GM19452 (cell line): ENCODE measurements at regions not wholly inside any gene's neighbourhood (a gene's known extent, or its start where the extent isn't known, plus 50 kb on each side); places are given as distances from the start of the nearest gene placed in this dataset.

ENCODE experiments used
- ATAC-seq: cut with Tn5 transposase; IDR thresholded peaks from one replicate; pipeline ENCODE4 v1.9.1; 2021; ENCODE audit not compliant: unreplicated experiment

- no peak for ATAC-seq
These were observed 492.7 kb downstream of the RASEF start for GRCh38 chr9:82570226-82570625.

- no peak for ATAC-seq
These were observed 491.4 kb downstream of the RASEF start for GRCh38 chr9:82571540-82571939.

DNA sequence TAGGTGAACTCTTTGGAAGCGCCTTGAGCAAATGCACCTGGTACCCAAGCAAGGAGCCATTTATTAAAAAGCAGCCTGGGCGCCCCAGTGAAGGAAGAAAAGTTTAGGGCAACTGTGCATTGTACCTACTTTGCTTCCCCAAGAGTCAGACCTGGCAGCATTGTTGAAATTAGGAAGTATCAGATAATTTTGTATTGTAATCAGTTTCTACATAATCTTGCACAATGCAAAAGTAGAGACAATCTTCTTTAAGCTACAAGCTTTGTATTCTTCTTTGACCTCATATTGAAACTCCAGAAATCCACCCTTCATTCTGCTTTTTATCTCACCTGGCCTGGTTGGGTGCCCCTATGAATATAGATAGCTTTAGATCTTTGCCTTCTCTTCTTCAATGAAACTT is 490.8 kb downstream of the RASEF start:
- no peak for ATAC-seq

DNA sequence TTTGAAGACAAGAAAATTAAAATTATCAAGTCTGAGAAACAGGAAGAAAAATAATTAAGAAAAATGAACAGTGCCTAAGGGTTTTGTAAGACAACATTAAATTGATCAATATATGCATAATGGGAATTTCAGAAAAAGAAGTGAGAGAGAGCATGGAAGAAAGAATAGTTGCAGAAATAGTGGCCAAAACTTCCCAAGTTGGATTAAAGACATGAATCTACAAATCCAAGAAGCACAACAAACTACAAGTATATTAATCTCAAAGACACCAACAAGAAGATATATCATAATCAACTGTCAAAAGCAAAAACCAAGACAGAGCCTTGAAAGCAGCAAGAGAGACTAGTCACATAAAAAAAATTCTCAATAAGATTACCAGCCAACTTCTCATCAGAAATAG is 488.0 kb downstream of the RASEF start:
- ATAC-seq, result no peak

DNA sequence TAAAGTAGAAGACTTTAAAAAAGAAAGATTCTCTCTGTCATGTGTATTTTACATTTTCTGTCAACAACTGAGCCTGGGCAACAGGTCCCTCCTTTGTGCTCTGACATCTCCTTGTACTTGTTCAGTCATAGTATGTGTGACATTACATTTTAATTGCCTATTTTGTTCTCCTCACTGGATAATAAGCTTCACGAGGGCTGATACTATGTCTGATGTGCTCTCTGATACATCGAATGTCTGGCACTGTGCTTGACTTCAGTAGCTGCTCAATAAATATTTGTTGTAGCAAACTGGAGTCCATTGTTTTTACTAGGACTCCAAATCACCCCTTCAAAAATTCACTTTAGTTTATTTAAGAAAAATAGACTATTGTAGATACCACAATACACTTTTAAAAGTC is 482.0 kb downstream of the RASEF start:
- no peak for ATAC-seq

GRCh38 chr9:82581516-82581915 is 481.4 kb downstream of the RASEF start:
- ATAC-seq, result no peak

- no peak for ATAC-seq
These were observed 481.0 kb downstream of the RASEF start for GRCh38 chr9:82581935-82582334.

- ATAC-seq, result no peak
These were observed 480.2 kb downstream of the RASEF start for GRCh38 chr9:82582693-82583092.

DNA sequence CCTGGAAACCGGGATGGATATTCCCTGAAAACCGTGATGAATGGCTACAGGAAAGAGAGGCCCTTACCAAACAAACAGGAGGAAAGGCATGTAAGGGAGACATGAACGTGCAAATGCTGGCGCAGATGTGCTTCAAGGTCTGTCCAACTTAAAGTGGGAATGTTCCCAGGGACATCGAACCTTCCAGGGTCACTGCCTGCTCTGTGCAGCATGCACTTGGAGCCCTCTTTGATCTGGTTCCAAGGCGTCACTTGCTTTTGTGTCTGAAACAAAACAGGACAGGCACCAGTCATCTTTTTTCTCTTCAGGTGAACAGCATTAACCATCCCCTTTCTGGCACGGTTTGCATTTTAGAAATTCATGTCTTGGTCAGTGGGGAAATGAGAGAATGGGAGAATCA is 479.4 kb downstream of the RASEF start:
- ATAC-seq, result no peak

DNA sequence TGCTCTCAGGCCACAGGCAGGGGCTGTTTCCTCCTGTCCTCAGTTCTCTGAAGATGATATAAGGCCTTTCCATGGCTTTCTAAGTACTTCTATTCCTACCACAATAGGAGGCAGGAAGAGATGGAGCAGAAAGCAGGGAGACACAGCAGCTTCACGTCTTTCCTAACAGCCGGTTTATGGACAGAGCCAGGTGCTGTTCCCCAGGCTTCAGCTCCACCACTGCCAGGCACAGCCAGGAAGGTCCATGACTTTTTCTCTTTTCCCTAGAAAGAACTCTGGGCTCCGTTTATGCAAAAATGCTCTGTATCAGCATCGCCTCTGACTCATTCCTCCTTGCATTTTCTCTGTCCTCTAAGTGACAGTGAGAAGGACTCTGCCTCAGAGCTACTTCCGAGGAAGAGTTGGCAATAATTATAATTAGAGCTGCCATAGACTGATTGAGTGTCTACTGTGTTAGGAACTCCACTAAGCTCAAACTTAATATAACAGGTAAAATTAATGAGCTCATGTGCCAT is 478.5 kb downstream of the RASEF start:
- ATAC-seq, result no peak

- ATAC-seq, result no peak
These were observed 476.0 kb downstream of the RASEF start for GRCh38 chr9:82586918-82587356.

GRCh38 chr9:82588301-82589180 is 474.4 kb downstream of the RASEF start:
- no peak for ATAC-seq

DNA sequence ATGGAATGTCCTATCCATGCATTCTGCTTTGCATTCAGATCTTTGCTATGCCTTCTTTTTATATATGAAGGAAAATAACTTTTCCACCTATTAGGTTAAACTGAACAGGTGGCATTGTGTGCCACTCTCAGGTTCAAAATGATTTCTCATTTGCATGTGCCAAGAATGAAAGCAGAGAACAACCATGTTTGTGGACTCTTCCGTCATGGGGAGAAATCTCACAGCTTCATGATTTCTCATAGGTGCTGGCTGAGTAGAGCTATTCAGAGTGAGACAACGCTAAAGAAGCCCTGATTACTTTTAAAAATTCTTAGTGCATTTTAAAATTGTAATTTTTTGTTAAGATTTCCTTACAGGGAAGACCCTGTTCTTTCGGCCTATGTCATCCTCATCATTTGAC is 472.1 kb downstream of the RASEF start:
- no peak for ATAC-seq

DNA sequence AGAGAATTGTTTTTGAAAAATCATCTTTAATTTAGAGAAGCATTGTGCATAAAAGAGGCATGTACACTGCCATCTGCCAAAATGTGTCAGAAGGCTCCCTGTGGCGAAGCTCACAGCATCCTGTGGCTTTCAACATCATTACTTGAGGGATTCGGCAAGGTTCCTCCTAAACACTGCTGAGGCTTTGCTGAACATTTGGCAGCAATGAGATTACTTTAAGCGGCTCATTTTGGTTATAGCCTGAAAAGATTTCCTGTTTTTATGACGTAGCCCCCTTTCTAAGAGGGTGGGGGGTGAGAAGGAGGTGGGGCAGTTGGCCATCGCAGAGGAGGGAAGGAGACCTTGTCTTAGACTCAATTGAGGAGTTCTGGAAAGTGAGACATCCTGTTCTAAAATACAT is 469.4 kb downstream of the RASEF start:
- ATAC-seq, result no peak

DNA sequence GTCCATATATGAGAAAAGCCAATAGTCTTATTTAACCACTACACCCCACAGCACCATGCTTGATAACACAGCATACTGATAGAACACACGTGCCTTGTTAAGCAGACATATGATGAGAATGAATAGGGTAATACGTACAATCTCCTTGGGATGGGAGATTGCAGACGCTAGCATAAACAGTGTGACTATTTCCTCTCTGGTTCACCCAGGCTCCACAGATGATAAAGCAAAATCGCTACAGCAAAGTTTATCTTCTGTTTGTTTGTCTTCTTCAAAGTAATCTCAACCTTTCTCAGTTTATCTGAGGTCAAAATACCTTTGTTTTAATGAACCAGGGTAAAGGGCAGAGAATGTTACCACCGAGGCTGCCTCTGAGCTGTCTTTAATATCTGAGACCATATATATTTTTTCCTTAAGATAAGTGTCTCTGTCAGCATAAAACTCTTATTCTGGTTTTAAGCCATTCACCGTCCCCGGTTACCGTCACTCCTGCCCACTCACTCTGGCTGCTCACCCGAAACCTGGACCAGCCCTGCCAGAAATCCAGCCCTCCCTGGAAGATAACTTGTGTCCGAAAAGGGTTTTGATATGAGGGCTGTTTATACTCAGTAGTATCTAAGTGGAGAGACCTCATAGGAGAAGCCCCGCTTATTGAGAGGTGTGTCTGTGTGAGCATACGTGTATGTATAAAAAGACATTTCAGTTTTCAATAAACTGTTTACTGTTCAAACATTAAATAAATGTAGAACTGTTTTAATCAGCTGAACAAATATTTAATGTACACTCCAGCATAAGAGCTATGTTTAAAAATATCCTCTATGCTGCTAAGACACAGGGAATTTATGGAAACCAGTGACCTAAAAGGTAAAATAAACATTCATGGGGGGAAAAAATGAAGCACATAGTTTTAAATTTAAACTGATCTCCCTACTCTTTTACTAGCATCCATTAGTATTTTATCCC is 465.4 kb downstream of the RASEF start:
- no peak for ATAC-seq

DNA sequence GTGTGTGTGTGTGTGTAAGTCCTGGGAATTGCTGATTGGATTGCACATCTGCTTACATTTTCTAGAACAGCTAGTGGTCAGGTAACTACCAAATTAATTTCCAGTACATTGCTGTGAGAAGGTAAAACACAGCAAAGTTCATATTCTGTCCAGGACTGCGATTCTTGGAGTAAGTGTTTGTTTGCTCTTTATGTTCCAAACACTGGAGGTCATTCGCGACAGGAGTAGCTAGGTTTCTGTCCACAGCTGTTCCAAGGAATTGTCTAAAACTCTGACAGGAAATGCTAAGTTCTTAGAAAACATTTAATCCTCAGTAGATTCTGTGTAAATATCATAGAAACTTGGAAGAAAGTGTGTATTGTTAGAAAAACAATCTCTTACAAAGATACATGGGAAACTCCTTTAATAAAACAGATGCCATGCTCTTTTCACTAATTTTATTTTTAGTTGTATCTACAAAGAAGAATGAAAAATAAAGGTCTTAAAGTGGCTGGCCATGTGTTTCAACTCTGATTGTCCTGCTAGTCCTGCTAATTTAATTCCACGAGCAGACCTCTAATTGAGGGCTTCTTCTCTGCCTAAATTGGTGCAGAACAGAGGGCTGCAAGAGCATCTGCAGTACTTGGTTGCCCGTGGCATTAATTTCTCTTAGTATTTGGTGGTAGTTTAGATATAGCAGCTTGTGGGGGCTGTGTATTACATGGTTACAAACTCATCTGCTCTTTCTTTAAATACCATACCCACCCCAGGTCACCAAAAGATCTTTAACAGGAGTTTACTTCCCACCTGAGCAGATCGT is 464.5 kb downstream of the RASEF start:
- no peak for ATAC-seq

DNA sequence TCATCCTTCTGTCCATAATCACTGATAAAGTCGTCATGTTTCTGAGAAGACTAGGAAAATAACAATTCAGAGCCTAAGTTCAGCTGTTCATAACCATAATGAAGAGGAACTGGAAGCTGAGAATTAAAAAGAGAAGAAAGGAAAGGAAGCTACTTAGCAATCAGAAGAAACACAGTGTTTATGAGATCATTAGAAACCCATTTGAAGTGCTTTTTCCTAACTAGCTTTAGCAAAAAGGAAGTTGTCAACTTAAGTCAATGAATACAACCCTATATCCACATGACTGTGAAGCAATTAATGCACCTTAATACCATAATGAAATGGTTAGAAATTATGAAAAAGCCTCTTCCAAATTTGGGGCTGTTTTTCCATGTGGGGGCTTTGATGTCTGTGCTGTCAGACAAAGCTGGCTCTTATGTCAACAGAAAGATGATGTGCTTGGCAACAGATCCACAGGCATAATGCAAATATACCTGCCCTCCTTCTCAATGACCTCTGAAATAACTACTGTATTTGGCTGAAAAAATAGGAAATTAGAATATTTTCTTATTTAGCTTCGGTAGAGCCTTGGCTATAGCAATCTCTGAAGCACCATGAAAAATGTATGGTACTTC is 463.5 kb downstream of the RASEF start:
- no peak for ATAC-seq

DNA sequence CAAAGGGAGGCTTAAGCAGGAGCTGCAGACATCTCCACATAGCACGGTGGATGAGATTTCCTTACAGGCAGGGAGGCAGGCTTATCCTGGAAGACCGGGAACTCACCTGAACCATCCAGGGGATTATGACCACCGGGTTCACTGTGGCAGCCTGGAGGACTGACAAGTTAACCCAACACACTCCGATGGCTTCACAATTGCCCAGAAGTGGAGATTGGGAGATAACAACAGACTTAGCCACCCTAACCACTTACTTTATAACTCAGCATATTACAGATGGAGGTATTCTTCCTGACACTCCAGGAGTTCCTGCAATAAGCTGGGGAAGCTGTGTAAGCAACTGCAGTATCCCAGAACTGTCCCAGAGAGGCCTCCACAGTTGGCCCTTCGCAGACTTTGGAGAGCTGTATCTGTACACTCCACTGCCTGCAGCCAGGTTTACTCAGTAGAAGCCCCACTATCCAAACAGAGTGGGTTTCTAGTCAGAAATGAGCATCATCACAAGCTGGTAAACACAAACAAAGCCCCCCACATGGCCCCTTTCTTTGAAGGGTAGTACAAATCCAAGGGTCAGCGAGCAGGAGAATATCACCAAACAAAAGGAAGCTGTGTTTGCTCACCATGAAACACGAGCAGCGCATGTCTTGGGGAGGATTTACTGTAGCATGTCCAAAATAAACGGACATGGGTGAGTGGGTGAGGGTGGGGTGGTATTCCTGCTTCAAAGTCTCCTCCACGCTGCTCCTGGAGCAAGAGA is 462.2 kb downstream of the RASEF start:
- no peak for ATAC-seq

DNA sequence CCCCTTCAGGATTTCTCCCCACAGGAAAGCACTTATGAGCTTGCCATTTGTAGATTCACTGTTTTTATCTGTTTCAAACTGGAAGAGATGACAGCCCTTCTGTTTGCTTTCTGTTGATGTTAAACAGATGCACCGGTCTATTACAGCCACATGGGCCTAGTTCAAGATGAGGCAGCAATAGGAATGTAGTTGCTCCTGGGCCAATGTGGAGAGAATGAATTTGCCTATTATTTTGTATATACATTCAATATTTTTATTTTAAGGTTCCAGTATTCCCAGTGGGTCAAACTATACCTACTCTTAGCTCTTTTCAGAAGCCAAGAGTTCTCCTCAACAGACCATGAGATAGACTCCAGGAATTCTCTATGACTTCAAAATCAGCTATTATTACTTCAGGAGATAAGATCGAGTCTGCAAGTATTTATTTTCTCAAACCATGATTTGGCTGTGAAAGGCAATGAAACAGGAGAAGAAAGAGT is 461.6 kb downstream of the RASEF start:
- ATAC-seq, result no peak
